ENCODE measurements at regions not wholly inside any gene's neighbourhood (a gene's known extent, or its start where the extent isn't known, plus 50 kb on each side); places are given as distances from the start of the nearest gene placed in this dataset.

- H3K4me3 ChIP-seq (ENCODE audit: low read depth in 1 of 3, low read length in 3 of 3) = no peak overlapping the region
- no peaks in the 10 kb centered on the region for H3K4me1 ChIP-seq (ENCODE audit: control insufficient read depth in 3 of 3, insufficient read depth in 2 of 3, low read depth in 1 of 3, low read length in 2 of 3)
- DNase-seq (no peak), FAIRE-seq (no peak)
- H3K36me3 ChIP-seq (ENCODE audit: control insufficient read depth in 3 of 3, insufficient read depth in 2 of 3, low read depth in 1 of 3, low read length in 3 of 3) = no peaks in the 10 kb centered on the region
- no peaks in the 10 kb centered on the region for H3K9me3 ChIP-seq (ENCODE audit: control insufficient read depth in 2 of 2, insufficient read depth in 1 of 2, low read depth in 1 of 2, low read length in 1 of 2)
- WGBS, 3 donors = 39 to 65% (median 46%) methylated on average over 1 of the region's 1 CpG
- H3K27me3 ChIP-seq (ENCODE audit: control insufficient read depth in 3 of 3, insufficient read depth in 3 of 3, low read length in 3 of 3) = peaks cover 0 to 15% (median 3%) of the 10 kb centered on the region in 3 donors
- H3K27ac ChIP-seq (ENCODE audit: low read depth in 1 of 3, low read length in 2 of 3) = no peak overlapping the region
Observed at GRCh38 chr14:57071639-57072038, 197.1 kb downstream of the EXOC5 start.

GRCh38 chr14:57069702-57070101, 199.0 kb downstream of the EXOC5 start:
- FAIRE-seq (no peak), DNase-seq (no peak)
- Histone ChIP-seq H3K4me3 (ENCODE audit: low read depth in 1 of 3, low read length in 3 of 3) (no peak overlapping the region), H3K36me3 (ENCODE audit: control insufficient read depth in 3 of 3, insufficient read depth in 2 of 3, low read depth in 1 of 3, low read length in 3 of 3) (no peaks in the 10 kb centered on the region), H3K27me3 (ENCODE audit: control insufficient read depth in 3 of 3, insufficient read depth in 3 of 3, low read length in 3 of 3) (peaks cover 0 to 17% (median 3%) of the 10 kb centered on the region in 3 donors), H3K9me3 (ENCODE audit: control insufficient read depth in 2 of 2, insufficient read depth in 1 of 2, low read depth in 1 of 2, low read length in 1 of 2) (no peaks in the 10 kb centered on the region), H3K4me1 (ENCODE audit: control insufficient read depth in 3 of 3, insufficient read depth in 2 of 3, low read depth in 1 of 3, low read length in 2 of 3) (no peaks in the 10 kb centered on the region), H3K27ac (ENCODE audit: low read depth in 1 of 3, low read length in 2 of 3) (no peak overlapping the region)
- WGBS, 3 donors = 78 to 87% (median 81%) methylated on average over 5 of the region's 5 CpGs

DNA sequence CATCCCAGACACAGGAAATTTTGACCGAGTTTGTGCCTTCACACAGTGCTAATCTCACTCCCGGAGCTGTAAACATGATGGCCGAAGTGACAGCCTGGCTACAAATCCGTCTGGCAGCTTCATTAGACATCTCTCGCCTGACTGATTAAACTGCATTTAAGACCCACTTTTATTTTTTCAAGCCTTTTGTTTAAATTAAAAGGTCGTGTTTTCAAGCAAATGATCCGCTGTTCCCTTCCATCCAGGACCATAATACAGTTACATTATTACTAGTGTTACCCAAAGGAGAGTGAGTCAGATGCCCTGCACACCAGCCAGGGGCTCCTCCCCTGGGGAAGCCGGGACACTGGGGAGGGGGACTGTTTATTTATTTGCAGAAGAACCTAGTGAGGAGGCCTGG, 200.2 kb downstream of the EXOC5 start:
- H3K4me1 ChIP-seq (ENCODE audit: control insufficient read depth in 3 of 3, insufficient read depth in 2 of 3, low read depth in 1 of 3, low read length in 2 of 3) = no peaks in the 10 kb centered on the region
- WGBS, 3 donors = 31 to 39% (median 36%) methylated on average over 8 of the region's 8 CpGs
- DNase-seq = no peak
- peaks cover 0 to 15% (median 3%) of the 10 kb centered on the region in 3 donors for H3K27me3 ChIP-seq (ENCODE audit: control insufficient read depth in 3 of 3, insufficient read depth in 3 of 3, low read length in 3 of 3)
- no peak overlapping the region for H3K4me3 ChIP-seq (ENCODE audit: low read depth in 1 of 3, low read length in 3 of 3)
- no peak overlapping the region for H3K27ac ChIP-seq (ENCODE audit: low read depth in 1 of 3, low read length in 2 of 3)
- FAIRE-seq = no peak
- no peaks in the 10 kb centered on the region for H3K9me3 ChIP-seq (ENCODE audit: control insufficient read depth in 2 of 2, insufficient read depth in 1 of 2, low read depth in 1 of 2, low read length in 1 of 2)
- no peaks in the 10 kb centered on the region for H3K36me3 ChIP-seq (ENCODE audit: control insufficient read depth in 3 of 3, insufficient read depth in 2 of 3, low read depth in 1 of 3, low read length in 3 of 3)

GRCh38 chr14:57066887-57067513, 201.7 kb downstream of the EXOC5 start:
- Histone ChIP-seq H3K4me3 (ENCODE audit: low read depth in 1 of 3, low read length in 3 of 3) (no peak overlapping the region), H3K9me3 (ENCODE audit: control insufficient read depth in 2 of 2, insufficient read depth in 1 of 2, low read depth in 1 of 2, low read length in 1 of 2) (no peaks in the 10 kb centered on the region), H3K36me3 (ENCODE audit: control insufficient read depth in 3 of 3, insufficient read depth in 2 of 3, low read depth in 1 of 3, low read length in 3 of 3) (no peaks in the 10 kb centered on the region), H3K27me3 (ENCODE audit: control insufficient read depth in 3 of 3, insufficient read depth in 3 of 3, low read length in 3 of 3) (peaks cover 0 to 15% (median 3%) of the 10 kb centered on the region in 3 donors), H3K4me1 (ENCODE audit: control insufficient read depth in 3 of 3, insufficient read depth in 2 of 3, low read depth in 1 of 3, low read length in 2 of 3) (no peaks in the 10 kb centered on the region), H3K27ac (ENCODE audit: low read depth in 1 of 3, low read length in 2 of 3) (no peak overlapping the region)
- DNase-seq (peak; percentile 42 to 66), FAIRE-seq (no peak)
- WGBS, 3 donors = 3 to 13% (median 6%) methylated on average over 12 of the region's 12 CpGs

GRCh38 chr14:57066463-57066862, 202.2 kb downstream of the EXOC5 start:
- FAIRE-seq = no peak
- DNase-seq = no peak
- Histone ChIP-seq H3K9me3 (ENCODE audit: control insufficient read depth in 2 of 2, insufficient read depth in 1 of 2, low read depth in 1 of 2, low read length in 1 of 2) (no peaks in the 10 kb centered on the region), H3K27ac (ENCODE audit: low read depth in 1 of 3, low read length in 2 of 3) (no peak overlapping the region), H3K36me3 (ENCODE audit: control insufficient read depth in 3 of 3, insufficient read depth in 2 of 3, low read depth in 1 of 3, low read length in 3 of 3) (no peaks in the 10 kb centered on the region), H3K27me3 (ENCODE audit: control insufficient read depth in 3 of 3, insufficient read depth in 3 of 3, low read length in 3 of 3) (peaks cover 0 to 15% (median 3%) of the 10 kb centered on the region in 3 donors), H3K4me1 (ENCODE audit: control insufficient read depth in 3 of 3, insufficient read depth in 2 of 3, low read depth in 1 of 3, low read length in 2 of 3) (peaks cover 0 to under 1% (median 0%) of the 10 kb centered on the region in 3 donors), H3K4me3 (ENCODE audit: low read depth in 1 of 3, low read length in 3 of 3) (no peak overlapping the region)
- WGBS, 3 donors = 57 to 59% (median 57%) methylated on average over 4 of the region's 4 CpGs

DNA sequence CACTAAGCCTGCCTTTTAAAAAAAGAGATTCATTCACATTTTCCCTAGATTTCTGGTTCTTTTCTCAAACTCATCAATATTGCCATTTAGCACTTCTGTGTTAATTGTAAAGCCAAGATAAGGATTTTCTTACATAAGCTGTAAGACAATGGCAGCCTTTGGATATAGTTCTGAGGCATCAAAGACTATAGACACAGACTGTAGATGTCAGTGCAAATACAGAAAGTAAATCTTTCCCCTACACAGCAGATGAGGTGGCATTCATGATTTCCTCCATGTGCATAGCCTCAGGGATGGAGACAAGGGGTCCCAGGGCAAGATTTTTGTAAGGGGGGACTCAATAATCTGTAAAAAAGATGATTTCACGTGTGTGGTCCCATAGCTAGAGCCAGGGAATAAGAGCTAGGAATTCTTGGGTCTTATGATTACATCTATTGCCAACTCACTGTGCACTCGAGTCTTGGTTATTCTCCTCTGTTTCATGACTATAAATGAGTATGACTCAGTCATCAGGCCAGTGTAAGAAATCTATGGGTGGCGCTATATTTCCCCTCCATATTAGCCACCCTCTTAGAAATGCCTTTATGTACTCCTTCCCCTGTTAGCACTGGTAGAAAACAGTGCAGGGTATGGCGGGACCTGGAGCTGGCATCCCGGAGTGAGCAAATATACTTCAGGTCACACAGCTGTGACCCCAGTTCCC, 207.5 kb downstream of the EXOC5 start:
- peak overlapping the region in 1 of 3 donors; percentile 57 for H3K27ac ChIP-seq (ENCODE audit: low read depth in 1 of 3, low read length in 2 of 3)
- H3K4me1 ChIP-seq (ENCODE audit: control insufficient read depth in 3 of 3, insufficient read depth in 2 of 3, low read depth in 1 of 3, low read length in 2 of 3) = peaks cover 0 to 29% (median 3%) of the 10 kb centered on the region in 3 donors
- DNase-seq (no peak), FAIRE-seq (no peak)
- WGBS, 3 donors = 84 to 90% (median 87%) methylated on average over 5 of the region's 5 CpGs
- H3K27me3 ChIP-seq (ENCODE audit: control insufficient read depth in 3 of 3, insufficient read depth in 3 of 3, low read length in 3 of 3) = no peaks in the 10 kb centered on the region
- no peak overlapping the region for H3K4me3 ChIP-seq (ENCODE audit: low read depth in 1 of 3, low read length in 3 of 3)
- H3K36me3 ChIP-seq (ENCODE audit: control insufficient read depth in 3 of 3, insufficient read depth in 2 of 3, low read depth in 1 of 3, low read length in 3 of 3) = no peaks in the 10 kb centered on the region
- H3K9me3 ChIP-seq (ENCODE audit: control insufficient read depth in 2 of 2, insufficient read depth in 1 of 2, low read depth in 1 of 2, low read length in 1 of 2) = no peaks in the 10 kb centered on the region

DNA sequence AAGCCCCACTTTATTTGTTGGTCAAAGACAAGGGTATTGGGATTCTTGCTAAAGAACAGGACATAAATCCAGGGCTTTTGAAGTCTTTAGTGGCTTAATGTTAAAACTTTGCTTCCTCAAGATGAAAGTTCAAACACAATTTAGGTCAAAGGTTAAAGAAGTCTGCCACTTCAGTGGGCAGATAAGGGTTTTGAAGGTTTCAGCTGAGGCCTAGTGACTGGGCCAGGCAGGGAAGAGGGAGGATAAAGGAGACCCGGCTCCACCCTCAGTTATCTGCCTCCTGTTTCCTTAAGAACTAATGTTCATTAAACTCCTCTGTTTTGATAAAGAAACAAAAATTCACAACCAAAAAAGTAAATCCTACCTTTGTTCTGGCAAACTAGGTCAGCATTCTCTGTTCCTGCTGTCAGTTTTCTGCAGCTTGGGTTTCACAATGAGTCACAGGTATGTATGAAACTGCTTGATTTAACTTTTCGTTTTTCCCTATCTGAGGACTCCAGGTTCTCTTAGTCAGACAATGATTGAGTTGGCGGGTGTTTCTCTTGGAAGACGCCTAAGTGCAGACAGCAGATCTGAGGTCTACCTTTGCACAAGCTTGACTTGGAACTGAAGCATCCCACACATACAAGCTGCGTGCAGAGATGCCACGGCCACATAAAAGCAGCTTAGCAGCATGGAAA, 208.3 kb downstream of the EXOC5 start:
- Histone ChIP-seq H3K36me3 (ENCODE audit: control insufficient read depth in 3 of 3, insufficient read depth in 2 of 3, low read depth in 1 of 3, low read length in 3 of 3) (no peaks in the 10 kb centered on the region), H3K4me3 (ENCODE audit: low read depth in 1 of 3, low read length in 3 of 3) (no peak overlapping the region), H3K27ac (ENCODE audit: low read depth in 1 of 3, low read length in 2 of 3) (peak overlapping the region in 1 of 3 donors; percentile 57), H3K4me1 (ENCODE audit: control insufficient read depth in 3 of 3, insufficient read depth in 2 of 3, low read depth in 1 of 3, low read length in 2 of 3) (peaks cover 0 to 29% (median 3%) of the 10 kb centered on the region in 3 donors), H3K27me3 (ENCODE audit: control insufficient read depth in 3 of 3, insufficient read depth in 3 of 3, low read length in 3 of 3) (no peaks in the 10 kb centered on the region), H3K9me3 (ENCODE audit: control insufficient read depth in 2 of 2, insufficient read depth in 1 of 2, low read depth in 1 of 2, low read length in 1 of 2) (no peaks in the 10 kb centered on the region)
- FAIRE-seq (no peak), DNase-seq (peak; percentile 70 to 72)
- WGBS, 3 donors = 23 to 51% (median 26%) methylated on average over 6 of the region's 6 CpGs

GRCh38 chr14:57058319-57058718, 210.4 kb downstream of the EXOC5 start:
- H3K27ac ChIP-seq (ENCODE audit: low read depth in 1 of 3, low read length in 2 of 3) = no peak overlapping the region
- DNase-seq = no peak
- no peak overlapping the region for H3K4me3 ChIP-seq (ENCODE audit: low read depth in 1 of 3, low read length in 3 of 3)
- no peaks in the 10 kb centered on the region for H3K27me3 ChIP-seq (ENCODE audit: control insufficient read depth in 3 of 3, insufficient read depth in 3 of 3, low read length in 3 of 3)
- FAIRE-seq = no peak
- no peaks in the 10 kb centered on the region for H3K9me3 ChIP-seq (ENCODE audit: control insufficient read depth in 2 of 2, insufficient read depth in 1 of 2, low read depth in 1 of 2, low read length in 1 of 2)
- H3K4me1 ChIP-seq (ENCODE audit: control insufficient read depth in 3 of 3, insufficient read depth in 2 of 3, low read depth in 1 of 3, low read length in 2 of 3) = peaks cover 0 to 29% (median 3%) of the 10 kb centered on the region in 3 donors
- no peaks in the 10 kb centered on the region for H3K36me3 ChIP-seq (ENCODE audit: control insufficient read depth in 3 of 3, insufficient read depth in 2 of 3, low read depth in 1 of 3, low read length in 3 of 3)
- WGBS, 3 donors = 67 to 77% (median 73%) methylated on average over 7 of the region's 7 CpGs
